Neural progenitor cell (in vitro differentiated cells): ENCODE measurements at regions not wholly inside any gene's neighbourhood (a gene's known extent, or its start where the extent isn't known, plus 50 kb on each side); places are given as distances from the start of the nearest gene placed in this dataset.

ENCODE experiments used
- DNase-seq: peaks from one replicate; pipeline ENCODE4 v3.0.0-alpha.2; 2016; ENCODE audit warnings: low spot score
- H2AFZ ChIP-seq: fragments of 200-600 bp; sonication (generic); replicated peaks from 2 replicates; pipeline ENCODE4 v1.6.1; 2016; ENCODE audit warnings: antibody characterized with exemption
- H3F3A ChIP-seq: fragments of 200-600 bp; sonication (generic); 2 replicates; pipeline ENCODE4 v1.6.1; 2016; ENCODE audit warnings: antibody characterized with exemption, low read depth
- H3K27ac ChIP-seq: fragments of 200-600 bp; sonication (generic); 2 replicates; pipeline ENCODE4 v1.5.1; 2016; ENCODE audit warnings: mild to moderate bottlenecking
- H3K27me3 ChIP-seq: fragments of 200-600 bp; sonication (generic); 2 replicates; pipeline ENCODE4 v1.6.1; 2016; ENCODE audit warnings: mild to moderate bottlenecking, moderate library complexity
- H3K36me3 ChIP-seq: fragments of 200-600 bp; sonication (generic); 2 replicates; pipeline ENCODE4 v1.5.1; 2016
- H3K4me1 ChIP-seq: fragments of 200-600 bp; sonication (generic); 2 replicates; pipeline ENCODE4 v1.6.1; 2016; ENCODE audit warnings: mixed run types
- H3K4me2 ChIP-seq: fragments of 200-600 bp; sonication (generic); 2 replicates; pipeline ENCODE4 v1.6.1; 2016
- H3K4me3 ChIP-seq: fragments of 200-600 bp; sonication (generic); 2 replicates; pipeline ENCODE4 v1.5.1; 2016
- H3K79me2 ChIP-seq: fragments of 200-600 bp; sonication (generic); 2 replicates; pipeline ENCODE4 v1.6.1; 2016; ENCODE audit warnings: low read depth
- H3K9ac ChIP-seq: fragments of 200-600 bp; sonication (generic); 2 replicates; pipeline ENCODE4 v1.6.1; 2016
- H3K9me3 ChIP-seq: fragments of 200-600 bp; sonication (generic); 2 replicates; pipeline ENCODE4 v1.5.1; 2016; ENCODE audit warnings: low read depth
- H4K20me1 ChIP-seq: fragments of 200-600 bp; sonication (generic); 2 replicates; pipeline ENCODE4 v1.6.1; 2016; ENCODE audit warnings: low read depth
- H3K27ac Mint-ChIP-seq: 3 replicates; pipeline ENCODE4 v1.8.0; 2021; ENCODE audit warnings: mixed read lengths
- H3K27me3 Mint-ChIP-seq: 2 replicates; pipeline ENCODE4 v1.8.0; 2022; ENCODE audit warnings: low read depth, mild to moderate bottlenecking, inconsistent platforms, moderate library complexity, mixed read lengths; ENCODE audit not compliant: insufficient read depth
- H3K36me3 Mint-ChIP-seq: 3 replicates; pipeline ENCODE4 v1.8.0; 2021; ENCODE audit warnings: mixed read lengths
- H3K4me1 Mint-ChIP-seq: 3 replicates; pipeline ENCODE4 v1.8.0; 2021; ENCODE audit warnings: mixed read lengths
- H3K4me3 Mint-ChIP-seq: 3 replicates; pipeline ENCODE4 v1.8.0; 2021; ENCODE audit warnings: mild to moderate bottlenecking, moderate library complexity, mixed read lengths
- H3K9me3 Mint-ChIP-seq: 3 replicates; pipeline ENCODE4 v1.8.0; 2020; ENCODE audit warnings: mixed read lengths
- EZH2 ChIP-seq: fragments of 200-600 bp; sonication (generic); IDR thresholded peaks from 2 replicates; pipeline ENCODE4 v1.6.1; 2017; ENCODE audit warnings: antibody characterized with exemption, mild to moderate bottlenecking, moderate library complexity
- EZH2phosphoT487 ChIP-seq: fragments of 200-600 bp; sonication (generic); IDR thresholded peaks from 2 replicates; pipeline ENCODE4 v1.6.1; 2017; ENCODE audit warnings: antibody characterized with exemption
- TF ChIP-seq, protein P1 (sequence below): fragments of 200-600 bp; sonication (generic); IDR thresholded peaks from 2 replicates; pipeline ENCODE4 v1.5.1; 2017; ENCODE audit warnings: antibody characterized with exemption, mild to moderate bottlenecking

DNA sequence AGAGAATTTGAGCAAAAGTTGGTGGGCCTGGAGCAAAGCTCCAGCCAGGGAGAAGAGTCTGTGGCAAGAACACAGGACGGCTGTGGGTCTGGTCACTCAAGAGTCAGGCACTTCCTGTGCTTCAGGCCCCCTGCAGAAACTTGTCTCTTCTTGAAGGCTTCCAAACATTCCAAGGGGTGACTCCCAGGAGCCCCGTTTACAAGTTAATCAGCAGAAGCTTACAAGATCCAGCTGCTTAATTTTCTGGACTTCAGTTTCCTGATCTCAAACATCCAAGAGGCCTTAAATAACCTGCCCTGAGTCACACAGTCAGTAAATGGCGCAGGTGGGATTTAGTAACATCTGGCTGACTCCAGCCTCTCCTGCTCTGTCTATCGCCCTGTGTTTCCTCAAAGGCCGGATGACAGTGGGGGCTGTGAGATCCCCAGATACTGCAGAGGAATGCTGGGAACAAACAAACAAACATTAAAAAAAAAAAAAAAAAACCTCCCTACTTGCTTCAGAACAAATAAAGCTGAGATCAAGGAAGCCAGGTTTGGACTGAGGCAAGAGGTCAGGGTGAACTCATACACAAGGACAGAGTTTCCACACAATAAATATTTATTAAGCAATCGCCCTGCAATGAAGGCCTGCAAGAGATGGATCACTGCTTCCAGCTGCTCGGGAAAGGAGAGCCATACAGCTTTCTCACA is 175.4 kb upstream of the RFC3 start:
- DNase-seq: peak; percentile 7
- Histone ChIP-seq H3F3A (no peaks in the 10 kb centered on the region), H3K9me3 (no peaks in the 10 kb centered on the region), H3K36me3 (no peaks in the 10 kb centered on the region), H3K27me3 (no peaks in the 10 kb centered on the region), H3K79me2 (no peaks in the 10 kb centered on the region), H3K4me1 (peaks cover 5% of the 10 kb centered on the region), H3K4me3 (no peak overlapping the region), H4K20me1 (no peaks in the 10 kb centered on the region), H3K4me2 (no peak overlapping the region), H3K9ac (no peak overlapping the region), H3K27ac (no peak overlapping the region), H2AFZ (no peak overlapping the region)
- peaks cover 2% of the 10 kb centered on the region for H3K27me3 Mint-ChIP-seq
- no peaks in the 10 kb centered on the region for H3K36me3 Mint-ChIP-seq
- H3K9me3 Mint-ChIP-seq: no peaks in the 10 kb centered on the region
- no peak overlapping the region for H3K4me3 Mint-ChIP-seq
- peaks cover 20% of the 10 kb centered on the region for H3K4me1 Mint-ChIP-seq
- H3K27ac Mint-ChIP-seq: no peak overlapping the region
- TF ChIP-seq EZH2 (no peak), EZH2phosphoT487 (no peak)
- TF ChIP-seq, protein P1, sequence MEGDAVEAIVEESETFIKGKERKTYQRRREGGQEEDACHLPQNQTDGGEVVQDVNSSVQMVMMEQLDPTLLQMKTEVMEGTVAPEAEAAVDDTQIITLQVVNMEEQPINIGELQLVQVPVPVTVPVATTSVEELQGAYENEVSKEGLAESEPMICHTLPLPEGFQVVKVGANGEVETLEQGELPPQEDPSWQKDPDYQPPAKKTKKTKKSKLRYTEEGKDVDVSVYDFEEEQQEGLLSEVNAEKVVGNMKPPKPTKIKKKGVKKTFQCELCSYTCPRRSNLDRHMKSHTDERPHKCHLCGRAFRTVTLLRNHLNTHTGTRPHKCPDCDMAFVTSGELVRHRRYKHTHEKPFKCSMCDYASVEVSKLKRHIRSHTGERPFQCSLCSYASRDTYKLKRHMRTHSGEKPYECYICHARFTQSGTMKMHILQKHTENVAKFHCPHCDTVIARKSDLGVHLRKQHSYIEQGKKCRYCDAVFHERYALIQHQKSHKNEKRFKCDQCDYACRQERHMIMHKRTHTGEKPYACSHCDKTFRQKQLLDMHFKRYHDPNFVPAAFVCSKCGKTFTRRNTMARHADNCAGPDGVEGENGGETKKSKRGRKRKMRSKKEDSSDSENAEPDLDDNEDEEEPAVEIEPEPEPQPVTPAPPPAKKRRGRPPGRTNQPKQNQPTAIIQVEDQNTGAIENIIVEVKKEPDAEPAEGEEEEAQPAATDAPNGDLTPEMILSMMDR: no peak

GRCh38 chr13:33644581-33645543 is 173.1 kb upstream of the RFC3 start:
- H4K20me1 ChIP-seq: no peaks in the 10 kb centered on the region
- H3K4me3 ChIP-seq: no peak overlapping the region
- no peak overlapping the region for H3K4me2 ChIP-seq
- no peaks in the 10 kb centered on the region for H3K27me3 ChIP-seq
- no peak for DNase-seq
- no peak overlapping the region for H3K9ac ChIP-seq
- no peaks in the 10 kb centered on the region for H3K9me3 Mint-ChIP-seq
- peaks cover 5% of the 10 kb centered on the region for H3K4me1 ChIP-seq
- no peak overlapping the region for H3K27ac Mint-ChIP-seq
- TF ChIP-seq EZH2: no peak
- no peak for TF ChIP-seq EZH2phosphoT487
- TF ChIP-seq, protein P1: no peak
- no peak overlapping the region for H3K27ac ChIP-seq
- H3K4me1 Mint-ChIP-seq: peaks cover 18% of the 10 kb centered on the region
- H3K4me3 Mint-ChIP-seq: no peak overlapping the region
- H3K9me3 ChIP-seq: no peaks in the 10 kb centered on the region
- H3K36me3 Mint-ChIP-seq: no peaks in the 10 kb centered on the region
- H3K27me3 Mint-ChIP-seq: peaks cover 2% of the 10 kb centered on the region
- H2AFZ ChIP-seq: no peak overlapping the region
- H3K36me3 ChIP-seq: no peaks in the 10 kb centered on the region
- no peaks in the 10 kb centered on the region for H3K79me2 ChIP-seq
- no peaks in the 10 kb centered on the region for H3F3A ChIP-seq

- Mint-ChIP-seq H3K4me3 (no peak overlapping the region), H3K27ac (no peak overlapping the region), H3K9me3 (no peaks in the 10 kb centered on the region), H3K27me3 (peaks cover 2% of the 10 kb centered on the region), H3K36me3 (no peaks in the 10 kb centered on the region), H3K4me1 (peaks cover 18% of the 10 kb centered on the region)
- TF ChIP-seq, protein P1: no peak
- no peak for TF ChIP-seq EZH2phosphoT487
- Histone ChIP-seq H3K9me3 (no peaks in the 10 kb centered on the region), H3K4me3 (no peak overlapping the region), H3K36me3 (no peaks in the 10 kb centered on the region), H2AFZ (no peak overlapping the region), H3K4me1 (peaks cover 5% of the 10 kb centered on the region), H3K27me3 (no peaks in the 10 kb centered on the region), H3K27ac (no peak overlapping the region), H3K4me2 (no peak overlapping the region), H4K20me1 (no peaks in the 10 kb centered on the region), H3K79me2 (no peaks in the 10 kb centered on the region), H3F3A (no peaks in the 10 kb centered on the region), H3K9ac (no peak overlapping the region)
- DNase-seq: no peak
Measured at GRCh38 chr13:33645591-33646554, 172.1 kb upstream of the RFC3 start.
